Upper lobe of left lung (tissue), 4 donors: ENCODE measurements at regions not wholly inside any gene's neighbourhood (a gene's known extent, or its start where the extent isn't known, plus 50 kb on each side); places are given as distances from the start of the nearest gene placed in this dataset.

Experiments
- EP300 ChIP-seq, 4 donors: sonication (generic); formaldehyde crosslinking; IDR thresholded peaks; one replicate each; pipeline ENCODE4 v1.5.1; 2017; ENCODE audit warnings: antibody characterized with exemption in 4 of 4, control low read depth in 2 of 4
- POLR2A ChIP-seq, 4 donors: fragments of 450-650 bp; IDR thresholded peaks; one replicate each; pipeline ENCODE4 v1.5.1; 2016 to 2017; ENCODE audit warnings: antibody characterized with exemption in 4 of 4, mild to moderate bottlenecking in 2 of 4
- POLR2AphosphoS5 ChIP-seq, 2 donors: sonication (generic); formaldehyde crosslinking; IDR thresholded peaks; one replicate each; pipeline ENCODE4 v1.5.1; 2017; ENCODE audit warnings: antibody characterized with exemption in 2 of 2
- TF ChIP-seq, protein P1 (sequence below), 6 experiments: fragments of 450-650 bp in 4 of 6; fragments of 200-600 bp in 2 of 6; sonication (generic) in 2 of 6; IDR thresholded peaks; one replicate each; pipeline ENCODE4 v1.5.1; 2016 to 2019; ENCODE audit warnings: antibody characterized with exemption in 6 of 6

DNA sequence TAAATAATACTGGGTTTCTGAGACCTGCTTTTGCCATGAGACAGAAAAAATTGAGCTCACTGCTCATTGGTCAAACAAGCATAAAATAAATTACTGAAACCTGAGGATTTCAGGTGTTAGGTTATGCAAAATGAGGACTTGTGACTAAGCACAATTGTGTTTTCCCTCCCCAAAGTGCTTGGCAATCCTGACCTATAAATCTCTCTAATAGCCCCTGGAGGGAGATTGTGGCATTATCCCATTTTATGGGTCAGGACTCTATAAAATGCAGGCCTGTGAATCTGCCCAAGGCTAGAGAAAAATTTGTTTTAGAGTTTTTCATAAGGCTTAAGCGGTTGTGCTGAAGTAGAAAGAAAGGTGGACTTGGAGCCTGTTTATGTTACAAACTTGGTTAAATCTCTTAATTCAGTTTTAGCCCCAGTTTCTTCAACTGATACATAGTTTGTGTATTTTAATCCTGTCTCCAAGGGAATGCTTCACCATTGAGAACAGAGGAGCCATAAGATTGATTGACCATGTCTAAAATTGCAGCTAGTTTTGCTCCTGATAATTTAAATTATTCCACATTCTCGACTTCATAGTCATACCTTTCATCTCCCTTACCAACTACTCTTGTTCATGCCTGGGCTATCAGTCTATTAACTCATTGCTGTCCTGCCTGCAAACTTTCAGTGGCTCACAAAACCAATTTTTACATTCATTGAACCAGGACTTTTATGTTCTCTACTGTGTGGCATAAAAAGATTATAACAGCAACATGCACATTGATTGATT, 63.6 kb upstream of the LRRC4C start:
- no peak for TF ChIP-seq EP300 (IDR thresholded peaks at IDR 0.05)
- TF ChIP-seq POLR2AphosphoS5 (IDR thresholded peaks at IDR 0.05): no peak
- no peak for TF ChIP-seq POLR2A (IDR thresholded peaks at IDR 0.05)
- TF ChIP-seq, protein P1, sequence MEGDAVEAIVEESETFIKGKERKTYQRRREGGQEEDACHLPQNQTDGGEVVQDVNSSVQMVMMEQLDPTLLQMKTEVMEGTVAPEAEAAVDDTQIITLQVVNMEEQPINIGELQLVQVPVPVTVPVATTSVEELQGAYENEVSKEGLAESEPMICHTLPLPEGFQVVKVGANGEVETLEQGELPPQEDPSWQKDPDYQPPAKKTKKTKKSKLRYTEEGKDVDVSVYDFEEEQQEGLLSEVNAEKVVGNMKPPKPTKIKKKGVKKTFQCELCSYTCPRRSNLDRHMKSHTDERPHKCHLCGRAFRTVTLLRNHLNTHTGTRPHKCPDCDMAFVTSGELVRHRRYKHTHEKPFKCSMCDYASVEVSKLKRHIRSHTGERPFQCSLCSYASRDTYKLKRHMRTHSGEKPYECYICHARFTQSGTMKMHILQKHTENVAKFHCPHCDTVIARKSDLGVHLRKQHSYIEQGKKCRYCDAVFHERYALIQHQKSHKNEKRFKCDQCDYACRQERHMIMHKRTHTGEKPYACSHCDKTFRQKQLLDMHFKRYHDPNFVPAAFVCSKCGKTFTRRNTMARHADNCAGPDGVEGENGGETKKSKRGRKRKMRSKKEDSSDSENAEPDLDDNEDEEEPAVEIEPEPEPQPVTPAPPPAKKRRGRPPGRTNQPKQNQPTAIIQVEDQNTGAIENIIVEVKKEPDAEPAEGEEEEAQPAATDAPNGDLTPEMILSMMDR (IDR thresholded peaks at IDR 0.05): no peak
